ENCODE measurements at regions not wholly inside any gene's neighbourhood (a gene's known extent, or its start where the extent isn't known, plus 50 kb on each side); places are given as distances from the start of the nearest gene placed in this dataset.

GRCh38 chr2:109070290-109070689 lies 58.7 kb upstream of the SH3RF3 start:
- no peak for DNase-seq

DNA sequence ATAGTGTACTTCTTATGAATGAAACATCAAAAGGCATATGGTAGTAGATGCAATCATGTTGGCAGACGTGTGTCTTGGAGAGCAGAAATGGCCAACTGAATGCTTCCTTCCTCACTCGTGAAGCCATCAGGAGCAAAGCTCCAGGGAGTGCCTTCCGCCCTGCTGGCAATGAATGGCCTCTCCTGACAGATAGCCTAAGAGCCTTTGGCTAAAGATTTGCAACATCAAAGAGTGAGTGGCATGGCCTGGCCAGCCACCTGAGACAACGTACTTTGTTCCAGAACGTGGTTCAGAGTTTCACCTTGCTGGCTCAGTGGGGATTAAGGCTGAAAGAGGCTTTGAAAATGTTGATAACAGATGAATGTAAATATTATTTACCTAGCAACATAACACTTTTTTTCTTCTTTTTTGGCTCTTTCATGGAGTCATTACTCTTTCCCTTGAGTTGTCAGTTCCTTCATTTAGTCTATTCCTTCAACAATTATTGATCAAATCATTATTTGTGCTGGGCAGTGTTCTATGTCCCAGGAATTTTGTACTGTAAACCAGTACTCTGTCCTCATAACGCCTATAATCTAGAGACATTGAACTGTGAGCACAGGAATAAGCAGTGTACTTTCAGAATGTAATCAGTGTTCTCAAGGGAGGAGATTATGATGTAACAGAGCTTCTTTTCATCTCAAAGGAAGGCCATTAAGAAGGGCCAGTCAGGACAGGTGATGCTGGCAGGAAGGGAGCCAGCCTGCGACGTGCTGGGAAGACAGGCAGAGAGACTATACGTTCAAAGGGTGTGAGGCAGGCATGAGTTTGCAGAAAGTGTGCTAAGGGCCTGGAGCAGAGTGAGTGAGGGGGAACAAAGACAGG lies 59.4 kb upstream of the SH3RF3 start:
- DNase-seq: peak; percentile 42

DNA sequence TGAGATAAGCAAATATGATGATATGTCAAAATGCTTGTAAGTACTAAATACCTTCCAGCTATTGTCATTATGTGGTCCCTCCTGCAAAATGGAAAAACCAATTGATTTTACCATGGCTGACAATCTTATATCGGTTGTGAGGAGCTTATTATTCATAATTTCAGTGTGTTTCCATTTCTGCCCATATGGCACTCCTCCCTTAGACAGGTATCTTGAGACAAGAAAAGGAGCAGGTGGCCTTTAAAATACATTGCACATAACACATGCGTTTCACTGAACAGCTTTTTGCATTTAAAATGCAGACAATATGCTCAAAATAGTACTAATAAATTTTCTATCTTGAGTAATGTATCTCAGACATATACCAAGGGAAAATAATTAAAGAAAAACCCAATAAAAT lies 60.2 kb upstream of the SH3RF3 start:
- DNase-seq: peak; percentile 89

- DNase-seq: peak; percentile 48
These were observed 61.3 kb upstream of the SH3RF3 start for GRCh38 chr2:109067631-109068125.

DNA sequence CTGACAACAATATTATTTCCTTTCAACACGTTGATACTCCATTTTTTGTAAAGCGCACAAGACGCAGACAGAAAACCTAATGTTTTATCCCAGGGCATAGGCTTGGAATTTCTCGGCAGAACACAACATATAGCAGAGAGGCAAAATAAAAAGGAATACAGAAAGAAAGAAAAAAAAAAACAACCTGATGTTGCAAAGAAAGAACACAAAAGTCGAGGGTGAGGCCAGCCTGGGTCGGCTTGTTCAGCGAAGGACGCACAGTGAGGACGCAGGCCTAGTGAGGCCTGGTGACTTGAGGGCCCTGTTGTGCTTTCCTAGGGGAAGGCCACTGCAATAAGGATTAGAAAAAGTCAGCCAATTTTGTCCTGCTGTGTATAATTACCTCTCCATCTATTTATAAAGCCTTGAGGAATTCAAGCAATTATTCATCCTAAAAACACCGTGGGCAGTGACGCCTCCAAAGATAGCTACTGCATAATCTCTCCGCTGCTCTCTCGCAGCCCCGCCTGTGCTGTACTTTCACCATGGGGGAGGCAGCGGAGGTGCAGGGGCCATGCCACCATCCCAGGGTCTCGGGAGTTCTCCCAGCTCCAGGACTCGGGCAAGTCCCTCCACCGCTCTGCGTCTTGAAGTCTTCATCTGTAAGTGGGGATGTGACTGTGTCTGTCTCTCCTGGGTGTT lies 61.9 kb upstream of the SH3RF3 start:
- peak; percentile 23 for DNase-seq

DNA sequence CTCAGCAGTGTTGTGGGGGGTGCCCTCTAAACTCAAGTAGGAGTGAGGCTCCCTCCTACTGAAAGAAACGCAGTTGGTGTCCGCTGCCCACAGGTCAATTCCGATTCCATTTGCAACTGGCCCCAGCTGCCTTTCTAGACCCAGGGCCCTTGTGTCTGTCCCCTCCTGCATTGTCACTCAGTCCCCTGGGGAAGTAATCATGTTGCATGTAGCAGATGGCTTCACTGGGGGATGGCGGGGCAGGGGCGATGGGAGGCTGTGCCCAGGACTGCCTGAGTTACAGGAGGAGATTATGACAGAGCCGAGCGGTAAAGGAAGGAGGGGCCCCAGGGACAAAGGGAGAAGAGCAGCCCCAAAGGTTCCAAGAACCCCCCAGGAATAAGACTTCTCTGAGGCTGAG lies 62.5 kb upstream of the SH3RF3 start:
- DNase-seq: peak; percentile 85

- no peak for DNase-seq
These were observed 63.6 kb upstream of the SH3RF3 start for GRCh38 chr2:109065391-109065734.

- no peak for DNase-seq
These were observed 64.2 kb upstream of the SH3RF3 start for GRCh38 chr2:109064660-109065390.

GRCh38 chr2:109062859-109063700 lies 65.9 kb upstream of the SH3RF3 start:
- DNase-seq: peak; percentile 59

DNA sequence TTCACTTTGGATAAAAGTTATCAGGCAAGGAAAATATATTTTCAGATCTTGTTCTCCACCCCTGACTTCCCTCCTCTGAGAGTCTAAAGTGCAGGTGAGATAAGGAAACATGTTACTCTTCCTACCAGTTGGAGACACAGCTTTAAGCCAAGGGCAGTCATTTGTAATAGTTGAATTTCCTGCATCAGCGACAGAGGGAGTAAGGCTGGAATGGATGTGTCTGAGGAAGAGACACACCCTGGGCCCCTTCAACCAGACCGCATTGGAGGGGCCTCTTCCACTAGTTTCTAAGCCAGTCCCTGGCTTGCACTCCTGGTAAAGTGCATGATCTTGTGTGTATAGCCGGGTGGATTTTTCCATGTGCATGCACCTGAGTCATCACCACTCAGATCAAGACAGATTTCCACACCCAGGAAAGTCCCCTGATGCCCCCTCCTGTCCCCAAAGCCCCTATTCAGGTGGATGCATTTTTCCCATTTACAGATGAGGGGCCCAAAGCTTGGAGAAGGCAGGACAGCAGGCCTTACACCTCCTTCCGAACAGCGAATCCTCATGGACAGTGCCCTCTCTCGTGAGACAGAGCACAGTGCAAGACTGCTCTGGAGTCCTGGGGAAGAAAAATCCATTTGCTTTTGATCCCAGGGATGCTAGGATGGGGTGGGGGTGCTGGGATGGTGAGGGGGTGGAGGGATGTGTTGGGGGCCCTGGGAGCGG lies 66.7 kb upstream of the SH3RF3 start:
- no peak for DNase-seq

DNA sequence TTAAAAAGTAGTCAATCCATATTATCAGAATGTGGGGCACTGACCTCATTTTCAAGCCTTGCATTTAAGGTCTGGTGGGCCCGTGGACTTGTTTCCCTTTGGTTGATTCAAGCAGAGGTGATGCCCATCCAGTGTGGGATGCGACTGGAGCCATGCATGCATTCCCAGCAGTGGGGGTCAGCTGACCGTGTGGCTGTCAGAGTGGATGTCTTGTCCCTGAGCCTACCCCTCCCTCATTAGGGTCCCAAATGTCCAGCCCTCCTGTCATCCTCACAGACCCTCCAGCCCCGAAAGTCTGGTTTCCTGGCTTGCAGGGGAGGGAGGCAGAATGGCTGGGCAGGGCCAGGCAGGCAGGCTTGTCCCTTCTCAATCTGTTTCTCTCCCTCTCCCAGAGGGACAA lies 67.3 kb upstream of the SH3RF3 start:
- DNase-seq: no peak

- no peak for DNase-seq
These were observed 68.5 kb upstream of the SH3RF3 start for GRCh38 chr2:109060496-109060895.

- no peak for DNase-seq
These were observed 69.4 kb upstream of the SH3RF3 start for GRCh38 chr2:109059474-109060165.

GRCh38 chr2:109058802-109059201 lies 69.8 kb upstream of the EDAR start:
- DNase-seq: no peak

DNA sequence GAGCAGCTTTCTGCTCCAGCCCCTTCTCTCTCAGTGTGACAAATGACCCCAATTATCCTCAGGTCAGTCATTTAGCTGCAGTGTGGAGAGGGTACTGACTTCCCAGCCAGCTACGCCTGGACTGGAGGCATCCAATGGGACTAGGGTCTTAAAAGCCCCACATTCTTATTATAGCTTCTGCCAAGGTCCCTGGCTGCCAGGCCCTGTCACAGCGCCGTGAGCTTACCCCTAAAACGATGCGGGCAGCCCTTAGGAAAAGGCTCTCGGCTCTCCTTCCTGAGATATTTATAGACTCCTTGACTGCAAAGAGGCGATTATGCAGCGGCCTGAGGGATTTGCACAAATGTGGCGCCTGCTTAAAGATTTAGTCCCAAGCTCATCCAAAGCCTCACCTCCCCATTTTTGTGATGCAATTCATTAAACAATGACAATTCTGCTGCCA lies 69.2 kb upstream of the EDAR start:
- no peak for DNase-seq

GRCh38 chr2:109057686-109058085 lies 68.7 kb upstream of the EDAR start:
- no peak for DNase-seq

DNA sequence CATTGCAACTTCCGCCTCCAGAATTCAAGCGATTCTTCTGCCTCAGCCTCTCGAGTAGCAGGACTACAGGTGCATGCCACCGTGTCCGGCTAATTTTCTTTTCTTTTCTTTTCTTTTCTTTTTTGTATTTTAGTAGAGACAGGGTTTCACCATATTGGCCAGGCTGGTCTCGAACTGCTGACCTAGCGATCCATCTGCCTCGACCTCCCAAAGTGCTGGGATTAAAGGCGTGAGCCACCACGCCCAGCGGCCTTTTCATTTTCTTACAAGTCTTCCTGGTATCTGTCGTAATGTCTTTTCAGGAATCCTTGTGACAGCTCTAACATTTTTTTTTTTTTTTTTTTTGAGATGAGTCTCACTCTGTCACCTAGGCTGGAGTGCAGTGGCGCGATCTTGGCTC lies 66.4 kb upstream of the EDAR start:
- DNase-seq: no peak

GRCh38 chr2:109054865-109055264 lies 65.8 kb upstream of the EDAR start:
- DNase-seq: no peak

GRCh38 chr2:109053716-109054115 lies 64.7 kb upstream of the EDAR start:
- DNase-seq: no peak

GRCh38 chr2:109052922-109053321 lies 63.9 kb upstream of the EDAR start:
- no peak for DNase-seq

- DNase-seq: no peak
These were observed 60.0 kb upstream of the EDAR start for GRCh38 chr2:109049022-109049421.
